Psoas muscle (tissue), 7 donors: ENCODE measurements at regions not wholly inside any gene's neighbourhood (a gene's known extent, or its start where the extent isn't known, plus 50 kb on each side); places are given as distances from the start of the nearest gene placed in this dataset.

Experiments
- ATAC-seq, 4 donors: fragments of 200-7000 bp; cut with Tn5 transposase; one replicate each; pipeline ENCODE4 v1.9.1; 2020; ENCODE audit warnings: moderate library complexity in 3 of 4, mild to moderate bottlenecking in 2 of 4
- DNase-seq, 2 donors: peaks; one replicate each; pipeline ENCODE4 v3.0.0-alpha.2; 2020
- H3K27ac ChIP-seq: fragments of 200-600 bp; one replicate; pipeline ENCODE4 v1.8.0; 2022
- H3K27me3 ChIP-seq, 3 donors: fragments of 200-600 bp in 1 of 3; one replicate each; pipeline versions ENCODE4 v1.6.1 to v1.8.0; 2013 to 2022; ENCODE audit warnings: low read length in 2 of 3, mild to moderate bottlenecking in 2 of 3, moderate library complexity in 1 of 3; ENCODE audit not compliant: insufficient read depth in 3 of 3
- H3K36me3 ChIP-seq, 2 donors: fragments of 200-600 bp in 1 of 2; one replicate each; pipeline versions ENCODE4 v1.6.1 to v1.8.0; 2013 to 2022; ENCODE audit warnings: low read depth in 1 of 2, mild to moderate bottlenecking in 1 of 2, moderate library complexity in 1 of 2; ENCODE audit not compliant: insufficient read depth in 1 of 2
- H3K4me1 ChIP-seq: fragments of 200-600 bp; one replicate; pipeline ENCODE4 v1.8.0; 2022
- H3K4me3 ChIP-seq: fragments of 200-600 bp; one replicate; pipeline ENCODE4 v1.8.0; 2022; ENCODE audit warnings: mild to moderate bottlenecking
- H3K9me3 ChIP-seq: fragments of 200-600 bp; one replicate; pipeline ENCODE4 v1.8.0; 2022
- CTCF ChIP-seq: fragments of 200-600 bp; IDR thresholded peaks from one replicate; pipeline ENCODE4 v1.8.0; 2022; ENCODE audit warnings: antibody characterized with exemption
- WGBS, 3 donors: extraction: QIAGEN DNeasy Blood & Tissue Kit; methylation state at CpG; one replicate each; pipeline versions ENCODE4 v1.1.6 to v1.1.7; 2013; 5-methylcytosine and 5-hydroxymethylcytosine counted together
- intact Hi-C, 2 donors: fragments of 100-400 bp; cut with DNase I; formaldehyde crosslinking; loops; one replicate each; pipeline versions ENCODE4 v1.11.0 to v1.14.2; 2022
- donor health status: healthy with polysubstance abuse.
- donor health status: DM: no; HTN: no; CAD: no; lungs with moderate emphysema.
- donor health status: Bipolar disorder and iron deficiency.
- donor health status: healthy.
- donor health status: DM: yes; HTN: yes; CAD: no.
- donor health status: DM: no; HTN: no; CAD: no.
- donor health status: DM: yes; HTN: yes; CAD: no.

DNA sequence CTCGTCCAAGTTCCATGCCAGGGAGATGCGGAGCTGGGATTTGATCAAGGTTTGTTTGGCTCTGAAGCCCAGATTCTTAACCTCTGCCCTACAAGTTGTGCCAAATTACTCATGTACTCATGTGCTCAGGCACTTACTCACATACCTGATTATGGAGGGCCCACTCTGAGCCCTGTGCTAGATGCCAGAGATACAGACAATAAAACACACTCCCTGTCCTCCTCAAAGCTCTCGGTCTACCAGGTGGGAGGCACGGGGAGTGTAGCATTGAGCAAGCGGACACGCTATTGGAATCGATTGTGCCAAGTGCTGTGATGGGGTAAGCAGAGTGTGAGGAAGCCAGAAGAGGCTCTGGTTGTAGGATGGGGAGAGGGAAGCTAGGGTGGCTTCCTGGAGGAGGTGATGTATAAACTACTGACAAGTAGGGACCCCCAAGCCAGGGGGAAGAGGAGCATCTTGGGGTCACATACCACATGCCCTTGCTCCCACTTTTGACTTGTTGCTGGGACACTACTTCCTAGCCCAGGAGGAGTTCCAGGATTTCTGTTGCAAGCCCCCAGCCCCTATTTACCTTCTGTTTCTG lies 49.8 kb upstream of the IFNLR1 start:
- no peaks in the 10 kb centered on the region for H3K4me1 ChIP-seq
- H3K36me3 ChIP-seq = no peaks in the 10 kb centered on the region
- H3K27me3 ChIP-seq = peaks cover 0 to 26% (median 0%) of the 10 kb centered on the region in 3 donors
- no peak overlapping the region for H3K4me3 ChIP-seq
- no peaks in the 10 kb centered on the region for H3K9me3 ChIP-seq
- no peak overlapping the region for H3K27ac ChIP-seq
- 27 to 41% (median 35%) methylated on average over 7 of the region's 7 CpGs for WGBS, 3 donors
- ATAC-seq (peak; percentile 40 to 92 (median 76)), DNase-seq (no peak)
- no peak for TF ChIP-seq CTCF
- intact Hi-C loops = no loop called here
